ENCODE measurements at regions not wholly inside any gene's neighbourhood (a gene's known extent, or its start where the extent isn't known, plus 50 kb on each side); places are given as distances from the start of the nearest gene placed in this dataset.

- no peak overlapping the region for H3K4me3 ChIP-seq
- H3K9me3 ChIP-seq, result no peaks in the 10 kb centered on the region
- TF ChIP-seq POLR2AphosphoS5 (IDR thresholded peaks at IDR 0.05) (no peak), POLR2A (IDR thresholded peaks at IDR 0.05; ENCODE audit: low read depth) (no peak), CTCF (IDR thresholded peaks at IDR 0.05) (no peak), EP300 (IDR thresholded peaks at IDR 0.05) (no peak)
- H3K36me3 ChIP-seq, result no peaks in the 10 kb centered on the region
- DNase-seq (ENCODE audit: extremely low spot score), result no peak
- peak overlapping the region in 1 of 4 donors; percentile 79 for H3K27ac ChIP-seq (replicated peaks in 1 of 4)
- intact Hi-C loops (cut with DNase I), result no loop called here
- peaks cover 33 to 43% (median 41%) of the 10 kb centered on the region in 4 donors for H3K4me1 ChIP-seq
- H3K27me3 ChIP-seq, result no peaks in the 10 kb centered on the region
These were observed 53.6 kb upstream of the LAPTM5 start for GRCh38 chr1:30811187-30811586.

GRCh38 chr1:30810416-30811080 is 53.0 kb upstream of the LAPTM5 start:
- DNase-seq (ENCODE audit: extremely low spot score), result no peak
- H3K27ac ChIP-seq (replicated peaks in 1 of 4), result peak overlapping the region; percentile 49 to 79 (median 74)

GRCh38 chr1:30809514-30810263 is 52.1 kb upstream of the LAPTM5 start:
- Histone ChIP-seq H3K4me1 (peaks cover 28 to 41% (median 36%) of the 10 kb centered on the region in 4 donors), H3K9me3 (no peaks in the 10 kb centered on the region), H3K27ac (replicated peaks in 1 of 4) (peak overlapping the region; percentile 49 to 79 (median 74)), H3K36me3 (no peaks in the 10 kb centered on the region), H3K4me3 (no peak overlapping the region), H3K27me3 (no peaks in the 10 kb centered on the region)
- intact Hi-C loops (cut with DNase I), result no loop called here
- TF ChIP-seq POLR2A (IDR thresholded peaks at IDR 0.05; ENCODE audit: low read depth) (no peak), CTCF (IDR thresholded peaks at IDR 0.05) (no peak), POLR2AphosphoS5 (IDR thresholded peaks at IDR 0.05) (no peak), EP300 (IDR thresholded peaks at IDR 0.05) (no peak)
- WGBS, result 42% methylated on average over 14 of the region's 14 CpGs
- DNase-seq (ENCODE audit: extremely low spot score), result no peak

More at GRCh38 chr1:30810416-30811080, 53.0 kb upstream of the LAPTM5 start:
- TF ChIP-seq POLR2A (IDR thresholded peaks at IDR 0.05; ENCODE audit: low read depth) (no peak), CTCF (IDR thresholded peaks at IDR 0.05) (no peak), EP300 (IDR thresholded peaks at IDR 0.05) (no peak)
- intact Hi-C loops (cut with DNase I), result no loop called here
- Histone ChIP-seq H3K4me3 (no peak overlapping the region), H3K36me3 (no peaks in the 10 kb centered on the region), H3K4me1 (peaks cover 28 to 38% (median 36%) of the 10 kb centered on the region in 4 donors), H3K9me3 (no peaks in the 10 kb centered on the region), H3K27me3 (no peaks in the 10 kb centered on the region)
- WGBS, result 86% methylated on average over 12 of the region's 12 CpGs

GRCh38 chr1:30808067-30808662 is 50.6 kb upstream of the LAPTM5 start:
- Histone ChIP-seq H3K4me1 (peaks cover 28 to 41% (median 36%) of the 10 kb centered on the region in 4 donors), H3K36me3 (no peaks in the 10 kb centered on the region), H3K27ac (replicated peaks in 1 of 4) (peak overlapping the region in 2 of 4 donors; percentile 34 to 79), H3K27me3 (no peaks in the 10 kb centered on the region), H3K4me3 (no peak overlapping the region), H3K9me3 (no peaks in the 10 kb centered on the region)
- no peak for DNase-seq (ENCODE audit: extremely low spot score)
- TF ChIP-seq POLR2A (IDR thresholded peaks at IDR 0.05; ENCODE audit: low read depth) (no peak), EP300 (IDR thresholded peaks at IDR 0.05) (no peak), POLR2AphosphoS5 (IDR thresholded peaks at IDR 0.05) (no peak), CTCF (IDR thresholded peaks at IDR 0.05) (no peak)
- 79% methylated on average over 3 of the region's 3 CpGs for WGBS
- intact Hi-C loops (cut with DNase I), result no loop called here
